ENCODE measurements at regions not wholly inside any gene's neighbourhood (a gene's known extent, or its start where the extent isn't known, plus 50 kb on each side); places are given as distances from the start of the nearest gene placed in this dataset.

DNA sequence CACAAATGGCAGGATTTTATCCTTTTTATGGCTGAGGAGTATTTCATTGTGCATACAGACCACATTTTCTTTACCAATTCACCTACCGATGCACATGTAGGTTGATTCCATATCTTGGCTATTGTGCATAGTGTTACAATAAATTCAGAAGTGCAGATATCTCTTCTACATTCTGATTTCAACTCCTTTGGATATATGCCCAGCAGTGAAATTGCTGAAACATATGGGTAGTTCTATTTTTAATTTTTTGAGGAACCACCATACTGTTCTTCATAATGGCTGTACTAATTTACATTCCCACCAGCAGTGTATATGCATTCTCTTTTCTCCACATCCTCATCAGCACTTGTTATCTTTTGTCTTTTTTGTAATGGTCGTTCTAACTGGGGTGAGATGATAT is 1290.3 kb downstream of the XPNPEP1 start (continued):
- TF ChIP-seq RAD21 (IDR thresholded peaks at IDR 0.05) (no peak), YY1 (IDR thresholded peaks at IDR 0.05) (no peak), JUND (IDR thresholded peaks at IDR 0.05) (no peak), GABPA (IDR thresholded peaks at IDR 0.05 in 1 of 2, conservative IDR thresholded peaks at IDR 0.05 in 1 of 2) (no peak), FOXA1 (IDR thresholded peaks at IDR 0.05) (no peak), NR2F2 (IDR thresholded peaks at IDR 0.05) (no peak), EGR1 (IDR thresholded peaks at IDR 0.05; ENCODE audit: low read depth in 2 of 2) (no peak)

DNA sequence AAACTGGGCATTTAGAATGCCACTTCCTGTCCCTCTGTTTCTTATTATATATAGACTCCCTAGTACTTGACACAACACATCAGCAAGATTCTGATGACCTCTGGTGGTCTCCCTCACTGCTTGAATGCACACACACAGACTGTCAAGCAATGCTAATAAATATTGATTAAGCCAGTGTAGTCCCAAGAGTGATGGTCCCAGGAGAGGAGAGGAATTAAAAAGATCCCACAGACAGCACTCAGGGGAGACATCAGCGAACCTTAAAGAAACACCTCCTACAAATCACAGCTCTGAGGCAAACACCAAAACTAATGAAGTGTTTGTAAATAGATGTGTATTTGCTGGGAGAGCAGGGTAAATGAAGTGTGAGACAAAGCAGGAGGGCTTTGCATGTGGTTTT is 1291.2 kb downstream of the XPNPEP1 start:
- Histone ChIP-seq H3K4me1 (ENCODE audit: control insufficient read depth in 4 of 4, insufficient read depth in 4 of 4, low read length in 3 of 4) (peaks cover 2 to 10% (median 9%) of the 10 kb centered on the region in 4 donors), H3K9me3 (ENCODE audit: control insufficient read depth in 4 of 4, low read length in 3 of 4) (no peaks in the 10 kb centered on the region), H3K36me3 (ENCODE audit: control insufficient read depth in 4 of 4, insufficient read depth in 3 of 4, low read depth in 1 of 4, low read length in 3 of 4) (no peaks in the 10 kb centered on the region), H3K9ac (ENCODE audit: low read depth in 1 of 2, low read length in 2 of 2) (no peak overlapping the region), H3K27ac (ENCODE audit: low read depth in 1 of 2, low read length in 2 of 2) (no peak overlapping the region), H3K4me3 (ENCODE audit: low read depth in 1 of 3, low read length in 3 of 3) (no peak overlapping the region), H3K27me3 (ENCODE audit: control insufficient read depth in 4 of 4, insufficient read depth in 4 of 4, low read length in 3 of 4) (no peaks in the 10 kb centered on the region)
- WGBS, result 82% methylated on average over 1 of the region's 1 CpG
- DNase-seq (ENCODE audit: low spot score), result no peak
- no peak for TF ChIP-seq GABPA (IDR thresholded peaks at IDR 0.05 in 1 of 2, conservative IDR thresholded peaks at IDR 0.05 in 1 of 2)
- TF ChIP-seq NR2F2 (IDR thresholded peaks at IDR 0.05), result no peak
- no peak for TF ChIP-seq EGR1 (IDR thresholded peaks at IDR 0.05; ENCODE audit: low read depth in 2 of 2)
- TF ChIP-seq HNF4A (conservative IDR thresholded peaks at IDR 0.05), result no peak
- TF ChIP-seq YY1 (IDR thresholded peaks at IDR 0.05), result no peak
- TF ChIP-seq RXRA (IDR thresholded peaks at IDR 0.05), result no peak
- TF ChIP-seq RAD21 (IDR thresholded peaks at IDR 0.05), result no peak
- TF ChIP-seq, protein P1, sequence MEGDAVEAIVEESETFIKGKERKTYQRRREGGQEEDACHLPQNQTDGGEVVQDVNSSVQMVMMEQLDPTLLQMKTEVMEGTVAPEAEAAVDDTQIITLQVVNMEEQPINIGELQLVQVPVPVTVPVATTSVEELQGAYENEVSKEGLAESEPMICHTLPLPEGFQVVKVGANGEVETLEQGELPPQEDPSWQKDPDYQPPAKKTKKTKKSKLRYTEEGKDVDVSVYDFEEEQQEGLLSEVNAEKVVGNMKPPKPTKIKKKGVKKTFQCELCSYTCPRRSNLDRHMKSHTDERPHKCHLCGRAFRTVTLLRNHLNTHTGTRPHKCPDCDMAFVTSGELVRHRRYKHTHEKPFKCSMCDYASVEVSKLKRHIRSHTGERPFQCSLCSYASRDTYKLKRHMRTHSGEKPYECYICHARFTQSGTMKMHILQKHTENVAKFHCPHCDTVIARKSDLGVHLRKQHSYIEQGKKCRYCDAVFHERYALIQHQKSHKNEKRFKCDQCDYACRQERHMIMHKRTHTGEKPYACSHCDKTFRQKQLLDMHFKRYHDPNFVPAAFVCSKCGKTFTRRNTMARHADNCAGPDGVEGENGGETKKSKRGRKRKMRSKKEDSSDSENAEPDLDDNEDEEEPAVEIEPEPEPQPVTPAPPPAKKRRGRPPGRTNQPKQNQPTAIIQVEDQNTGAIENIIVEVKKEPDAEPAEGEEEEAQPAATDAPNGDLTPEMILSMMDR (IDR thresholded peaks at IDR 0.05; ENCODE audit: low read depth, low read length, missing input control), result no peak
- TF ChIP-seq TAF1 (conservative IDR thresholded peaks at IDR 0.05), result no peak
- TF ChIP-seq, protein P2, sequence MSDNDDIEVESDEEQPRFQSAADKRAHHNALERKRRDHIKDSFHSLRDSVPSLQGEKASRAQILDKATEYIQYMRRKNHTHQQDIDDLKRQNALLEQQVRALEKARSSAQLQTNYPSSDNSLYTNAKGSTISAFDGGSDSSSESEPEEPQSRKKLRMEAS (IDR thresholded peaks at IDR 0.05), result no peak
- TF ChIP-seq, protein P3, sequence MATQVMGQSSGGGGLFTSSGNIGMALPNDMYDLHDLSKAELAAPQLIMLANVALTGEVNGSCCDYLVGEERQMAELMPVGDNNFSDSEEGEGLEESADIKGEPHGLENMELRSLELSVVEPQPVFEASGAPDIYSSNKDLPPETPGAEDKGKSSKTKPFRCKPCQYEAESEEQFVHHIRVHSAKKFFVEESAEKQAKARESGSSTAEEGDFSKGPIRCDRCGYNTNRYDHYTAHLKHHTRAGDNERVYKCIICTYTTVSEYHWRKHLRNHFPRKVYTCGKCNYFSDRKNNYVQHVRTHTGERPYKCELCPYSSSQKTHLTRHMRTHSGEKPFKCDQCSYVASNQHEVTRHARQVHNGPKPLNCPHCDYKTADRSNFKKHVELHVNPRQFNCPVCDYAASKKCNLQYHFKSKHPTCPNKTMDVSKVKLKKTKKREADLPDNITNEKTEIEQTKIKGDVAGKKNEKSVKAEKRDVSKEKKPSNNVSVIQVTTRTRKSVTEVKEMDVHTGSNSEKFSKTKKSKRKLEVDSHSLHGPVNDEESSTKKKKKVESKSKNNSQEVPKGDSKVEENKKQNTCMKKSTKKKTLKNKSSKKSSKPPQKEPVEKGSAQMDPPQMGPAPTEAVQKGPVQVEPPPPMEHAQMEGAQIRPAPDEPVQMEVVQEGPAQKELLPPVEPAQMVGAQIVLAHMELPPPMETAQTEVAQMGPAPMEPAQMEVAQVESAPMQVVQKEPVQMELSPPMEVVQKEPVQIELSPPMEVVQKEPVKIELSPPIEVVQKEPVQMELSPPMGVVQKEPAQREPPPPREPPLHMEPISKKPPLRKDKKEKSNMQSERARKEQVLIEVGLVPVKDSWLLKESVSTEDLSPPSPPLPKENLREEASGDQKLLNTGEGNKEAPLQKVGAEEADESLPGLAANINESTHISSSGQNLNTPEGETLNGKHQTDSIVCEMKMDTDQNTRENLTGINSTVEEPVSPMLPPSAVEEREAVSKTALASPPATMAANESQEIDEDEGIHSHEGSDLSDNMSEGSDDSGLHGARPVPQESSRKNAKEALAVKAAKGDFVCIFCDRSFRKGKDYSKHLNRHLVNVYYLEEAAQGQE (IDR thresholded peaks at IDR 0.05), result no peak
- TF ChIP-seq FOXA2 (IDR thresholded peaks at IDR 0.05), result no peak
- TF ChIP-seq, protein P4, sequence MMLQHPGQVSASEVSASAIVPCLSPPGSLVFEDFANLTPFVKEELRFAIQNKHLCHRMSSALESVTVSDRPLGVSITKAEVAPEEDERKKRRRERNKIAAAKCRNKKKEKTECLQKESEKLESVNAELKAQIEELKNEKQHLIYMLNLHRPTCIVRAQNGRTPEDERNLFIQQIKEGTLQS (IDR thresholded peaks at IDR 0.05), result no peak
- no peak for TF ChIP-seq HNF4G (IDR thresholded peaks at IDR 0.05)

DNA sequence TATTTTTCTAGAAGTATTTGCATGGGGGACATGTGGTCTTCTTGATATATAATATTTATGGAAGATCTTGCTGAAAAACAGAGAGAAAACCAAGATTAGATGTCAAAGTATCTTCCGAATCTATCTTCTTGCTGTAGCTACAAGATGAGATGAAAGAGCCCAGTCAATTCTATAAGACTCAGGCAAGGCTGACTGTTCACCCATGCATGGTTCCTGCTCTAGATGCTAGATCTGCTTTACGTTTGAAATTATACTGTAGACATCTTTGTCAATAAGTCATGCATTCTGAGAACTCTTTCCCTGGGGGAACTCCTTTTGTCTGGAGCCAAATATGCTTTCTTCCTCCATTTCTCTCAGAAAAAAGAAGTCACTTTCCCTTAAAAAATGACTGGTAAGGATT is 1292.0 kb downstream of the XPNPEP1 start:
- 83% methylated on average over 2 of the region's 2 CpGs for WGBS
- Histone ChIP-seq H3K9ac (ENCODE audit: low read depth in 1 of 2, low read length in 2 of 2) (no peak overlapping the region), H3K27ac (ENCODE audit: low read depth in 1 of 2, low read length in 2 of 2) (no peak overlapping the region), H3K9me3 (ENCODE audit: control insufficient read depth in 4 of 4, low read length in 3 of 4) (no peaks in the 10 kb centered on the region), H3K4me1 (ENCODE audit: control insufficient read depth in 4 of 4, insufficient read depth in 4 of 4, low read length in 3 of 4) (peaks cover 2 to 10% (median 9%) of the 10 kb centered on the region in 4 donors), H3K4me3 (ENCODE audit: low read depth in 1 of 3, low read length in 3 of 3) (no peak overlapping the region), H3K27me3 (ENCODE audit: control insufficient read depth in 4 of 4, insufficient read depth in 4 of 4, low read length in 3 of 4) (no peaks in the 10 kb centered on the region), H3K36me3 (ENCODE audit: control insufficient read depth in 4 of 4, insufficient read depth in 3 of 4, low read depth in 1 of 4, low read length in 3 of 4) (no peaks in the 10 kb centered on the region)
- DNase-seq (ENCODE audit: low spot score), result no peak
- TF ChIP-seq, protein P1 (IDR thresholded peaks at IDR 0.05; ENCODE audit: low read depth, low read length, missing input control), result no peak
- TF ChIP-seq, protein P2 (IDR thresholded peaks at IDR 0.05), result no peak
- TF ChIP-seq YY1 (IDR thresholded peaks at IDR 0.05) (no peak), NR2F2 (IDR thresholded peaks at IDR 0.05) (no peak), RAD21 (IDR thresholded peaks at IDR 0.05) (no peak), HNF4A (conservative IDR thresholded peaks at IDR 0.05) (no peak), FOXA1 (IDR thresholded peaks at IDR 0.05) (no peak), EGR1 (IDR thresholded peaks at IDR 0.05; ENCODE audit: low read depth in 2 of 2) (no peak), SP1 (IDR thresholded peaks at IDR 0.05) (no peak), TAF1 (conservative IDR thresholded peaks at IDR 0.05) (no peak), FOXA2 (IDR thresholded peaks at IDR 0.05) (no peak), RXRA (IDR thresholded peaks at IDR 0.05) (no peak)
- TF ChIP-seq, protein P4 (IDR thresholded peaks at IDR 0.05), result no peak

Data from liver (tissue), 8 donors.